Hematopoietic multipotent progenitor cell treated with erythropoietin and hydrocortisone succinate and interleukin-3 and kit ligand, for 15 days (in vitro differentiated cells): ENCODE measurements at regions not wholly inside any gene's neighbourhood (a gene's known extent, or its start where the extent isn't known, plus 50 kb on each side); places are given as distances from the start of the nearest gene placed in this dataset.

Experiments used
- DNase-seq: peaks from one replicate; pipeline ENCODE4 v3.0.0-alpha.2; 2015; ENCODE audit warnings: low spot score

- DNase-seq: no peak
These were observed 697.0 kb downstream of the SORCS1 start for GRCh38 chr10:106467506-106467905.

DNA sequence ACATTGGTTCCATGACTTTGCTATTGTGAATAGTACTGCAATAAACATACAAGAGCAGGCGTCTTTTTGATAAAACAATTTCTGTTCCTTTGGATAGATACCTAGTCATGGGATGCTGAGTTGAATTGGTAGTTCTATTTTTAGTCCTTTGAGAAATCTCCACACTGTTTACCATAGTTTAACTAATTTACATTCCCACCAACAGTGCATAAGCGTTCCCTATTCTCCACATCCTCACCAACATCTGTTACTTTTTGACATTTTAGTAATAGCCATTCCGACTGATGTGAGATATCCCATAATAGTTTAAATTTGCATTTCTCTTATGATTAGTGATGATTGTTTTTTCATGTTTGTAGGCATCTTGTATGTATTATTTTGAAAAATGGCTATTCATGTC is 707.0 kb downstream of the SORCS1 start:
- DNase-seq: no peak

DNA sequence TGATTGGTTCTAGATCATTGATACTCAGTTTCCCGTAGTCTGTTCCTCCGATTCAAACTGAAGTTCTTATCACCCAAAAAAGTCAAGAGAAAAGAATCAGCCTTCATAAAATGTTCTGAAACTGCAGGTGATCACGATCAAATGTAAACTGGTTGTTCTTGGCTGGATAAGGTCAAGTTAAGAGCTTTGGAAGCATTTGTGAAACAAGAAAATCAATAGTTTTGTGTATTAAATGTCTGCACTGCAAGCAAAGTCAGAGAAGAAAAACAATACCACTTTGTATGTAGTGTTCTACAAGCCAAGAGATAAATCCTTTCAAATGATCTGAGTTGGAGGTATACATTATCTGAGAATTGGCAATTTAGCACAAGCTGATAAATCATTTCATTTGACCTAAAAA is 710.3 kb downstream of the SORCS1 start:
- no peak for DNase-seq

DNA sequence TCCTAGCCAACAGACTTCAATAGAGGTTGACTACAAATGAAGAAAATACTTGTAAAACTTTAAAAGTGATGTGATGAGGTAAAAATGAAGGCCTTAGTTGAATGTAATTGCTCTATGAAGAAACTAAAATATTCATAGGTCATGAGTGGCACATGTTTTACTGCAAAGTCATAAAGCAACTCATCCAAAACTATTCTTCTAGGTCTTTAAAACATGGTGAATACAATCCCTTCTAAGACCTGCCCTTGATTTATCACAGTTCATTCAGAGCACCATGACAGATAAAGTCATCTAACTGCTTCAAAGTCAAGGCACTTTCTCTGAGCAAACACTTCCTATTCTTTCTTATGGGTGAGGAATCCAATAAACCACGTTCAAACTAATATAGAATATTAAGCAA is 713.5 kb downstream of the SORCS1 start:
- DNase-seq: no peak

DNA sequence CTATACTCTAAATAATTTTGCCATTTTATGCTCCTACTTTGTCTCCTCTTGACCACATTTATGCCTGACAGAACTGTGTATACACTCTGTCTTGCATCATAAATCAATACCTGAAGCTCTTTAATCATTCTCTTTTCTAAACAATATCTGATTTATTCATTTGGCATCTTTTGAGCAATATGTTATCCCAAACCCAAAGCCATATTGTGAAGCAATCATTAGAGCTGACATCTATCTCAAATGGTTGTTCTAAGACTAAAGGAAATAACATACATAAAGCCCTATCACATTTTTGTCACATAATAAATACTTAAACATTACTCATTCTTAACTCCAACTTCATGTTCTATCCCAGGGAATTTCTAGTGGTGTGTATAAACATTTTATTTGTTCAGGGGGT is 717.6 kb downstream of the SORCS1 start:
- no peak for DNase-seq

GRCh38 chr10:106442223-106442622 is 722.3 kb downstream of the SORCS1 start:
- DNase-seq: no peak

- DNase-seq: no peak
These were observed 723.7 kb downstream of the SORCS1 start for GRCh38 chr10:106440767-106441166.

DNA sequence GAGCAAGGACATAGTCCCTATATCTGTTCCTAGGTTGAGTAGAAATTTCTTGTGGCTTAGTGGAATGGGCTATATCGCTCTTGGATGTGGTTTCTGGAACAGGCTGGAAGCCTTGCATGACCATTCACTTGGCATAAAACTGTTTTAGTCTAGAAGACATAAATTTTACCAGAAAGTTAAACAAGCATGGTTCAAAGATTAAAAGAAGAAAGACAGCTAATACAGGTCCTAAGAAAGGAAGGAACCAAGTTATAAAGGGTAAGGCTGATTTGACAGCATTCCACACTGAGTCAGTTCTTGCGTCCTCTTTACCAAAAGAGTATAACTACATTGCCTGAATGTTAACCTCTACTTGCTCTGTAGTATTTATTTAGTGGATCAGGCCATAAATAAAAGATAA is 724.2 kb downstream of the SORCS1 start:
- DNase-seq: no peak

GRCh38 chr10:106439366-106439765 is 725.1 kb downstream of the SORCS1 start:
- DNase-seq: no peak

DNA sequence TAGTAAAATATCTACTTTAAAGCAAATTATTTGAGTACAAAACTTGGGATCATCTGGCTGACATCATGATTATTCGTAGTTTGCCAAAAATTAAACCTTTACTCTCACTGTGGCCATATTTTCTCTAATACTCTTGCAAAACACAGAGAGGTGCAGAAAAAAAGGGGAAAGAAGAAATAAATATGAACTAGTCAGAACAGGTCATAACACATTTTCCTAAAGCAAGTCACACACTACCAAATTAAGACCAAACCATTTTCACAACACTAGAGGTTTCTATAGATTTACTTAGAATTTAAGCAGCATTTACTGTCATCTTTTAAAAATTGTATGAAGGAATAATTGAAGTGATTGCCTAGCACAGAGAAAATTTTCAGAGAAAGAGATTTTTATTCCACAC is 726.1 kb downstream of the SORCS1 start:
- DNase-seq: no peak

- DNase-seq: no peak
These were observed 728.3 kb downstream of the SORCS1 start for GRCh38 chr10:106436123-106436715.

- no peak for DNase-seq
These were observed 729.4 kb downstream of the SORCS1 start for GRCh38 chr10:106435081-106435480.

DNA sequence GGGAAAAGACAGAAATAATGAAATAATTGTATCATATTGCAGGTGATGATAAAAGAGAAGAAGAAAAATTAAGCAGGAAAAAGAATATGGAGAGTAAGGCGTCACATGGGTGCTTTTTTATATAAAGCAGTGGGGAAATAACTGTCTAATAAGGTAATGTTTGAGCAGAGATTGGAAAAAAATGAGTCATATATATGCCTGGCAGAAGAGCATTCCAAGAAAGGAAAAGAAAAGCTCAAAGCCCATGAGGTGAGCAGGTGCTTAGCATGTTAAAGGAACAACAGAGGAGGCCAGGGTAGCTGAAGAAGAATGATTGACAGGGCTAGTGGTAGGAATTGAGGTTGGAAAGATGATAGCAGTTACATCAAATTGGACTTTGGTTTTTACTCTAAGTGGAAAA is 739.5 kb downstream of the SORCS1 start:
- DNase-seq: no peak

DNA sequence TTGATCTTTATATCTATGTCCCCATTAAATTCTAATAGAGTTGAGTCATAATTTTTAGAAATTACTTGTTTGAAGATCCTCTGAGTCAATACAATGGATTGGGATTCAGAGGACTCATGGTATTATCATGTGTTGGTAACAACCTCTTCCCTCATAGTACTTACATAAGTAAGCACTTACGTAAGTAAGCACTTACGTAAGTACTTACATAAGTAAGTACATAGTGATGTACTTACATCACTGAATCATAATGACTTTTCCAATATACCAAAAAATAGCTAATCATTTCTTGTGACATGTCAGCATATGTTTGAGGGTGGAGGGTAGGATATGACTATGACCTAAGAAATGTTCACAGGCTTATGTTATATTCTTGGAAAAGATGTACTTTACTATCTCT is 740.5 kb downstream of the SORCS1 start:
- DNase-seq: no peak

DNA sequence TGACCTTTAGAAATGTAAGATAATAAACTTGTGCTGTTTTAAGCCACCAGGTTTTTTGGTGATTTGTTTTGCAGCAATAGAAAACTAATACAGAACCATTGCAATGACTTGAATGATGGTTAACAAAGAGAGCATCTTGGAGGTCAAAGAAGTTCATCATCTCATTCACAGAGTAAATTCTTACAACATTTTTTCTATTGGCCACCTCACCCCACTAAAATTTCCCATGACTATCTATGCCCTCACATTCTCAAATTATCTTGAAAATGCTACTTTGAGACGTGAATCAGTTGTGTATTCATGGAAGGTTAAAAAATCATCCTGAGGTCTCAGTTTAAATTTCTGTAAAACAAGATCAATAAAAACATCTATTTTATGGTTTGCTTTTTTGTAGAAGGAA is 754.2 kb downstream of the SORCS1 start:
- DNase-seq: no peak

DNA sequence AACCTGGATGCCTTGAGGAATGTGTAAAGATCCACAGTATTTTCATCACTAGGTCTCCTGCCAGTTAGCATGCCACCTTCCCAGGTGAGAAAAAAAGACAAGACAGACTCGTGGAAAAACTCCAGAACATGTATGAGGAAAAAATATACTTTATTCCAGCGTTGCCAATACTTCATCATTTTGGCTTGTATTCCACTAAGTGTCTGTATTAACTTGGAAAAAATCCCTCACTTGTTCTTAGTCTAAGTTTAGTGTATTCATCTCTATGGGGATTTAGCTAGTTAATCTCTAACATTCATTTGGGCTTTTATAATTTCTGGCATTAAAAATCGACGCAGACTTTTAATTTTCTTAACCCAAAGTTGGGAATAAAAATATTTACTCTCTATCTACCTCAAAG is 759.4 kb downstream of the SORCS1 start:
- DNase-seq: no peak

DNA sequence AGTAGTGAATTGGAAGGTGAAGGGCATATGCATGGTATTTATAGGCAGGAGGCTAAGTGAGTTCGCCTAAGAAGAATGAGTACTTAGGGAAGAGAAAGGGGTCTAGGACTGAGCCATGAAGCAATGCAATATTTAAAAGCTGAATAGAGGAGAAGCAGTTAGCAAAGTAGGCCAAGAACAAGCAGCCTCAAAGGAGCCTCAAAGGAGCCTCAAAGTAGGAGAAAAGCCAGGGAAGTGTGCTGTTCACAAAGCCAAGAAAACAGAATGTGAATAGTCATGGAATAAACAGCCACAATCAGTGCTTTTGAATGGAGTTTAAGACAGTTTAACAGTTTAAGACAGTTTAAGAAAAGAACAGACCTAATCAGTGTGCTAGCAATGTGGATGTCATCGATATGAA is 762.0 kb downstream of the SORCS1 start:
- DNase-seq: no peak

GRCh38 chr10:106401967-106402366 is 762.5 kb downstream of the SORCS1 start:
- no peak for DNase-seq

- no peak for DNase-seq
These were observed 763.3 kb downstream of the SORCS1 start for GRCh38 chr10:106401161-106401560.

- DNase-seq: no peak
These were observed 765.4 kb downstream of the SORCS1 start for GRCh38 chr10:106399112-106399511.

GRCh38 chr10:106396192-106396591 is 768.3 kb downstream of the SORCS1 start:
- DNase-seq: no peak

- DNase-seq: no peak
These were observed 769.3 kb downstream of the SORCS1 start for GRCh38 chr10:106395041-106395749.

DNA sequence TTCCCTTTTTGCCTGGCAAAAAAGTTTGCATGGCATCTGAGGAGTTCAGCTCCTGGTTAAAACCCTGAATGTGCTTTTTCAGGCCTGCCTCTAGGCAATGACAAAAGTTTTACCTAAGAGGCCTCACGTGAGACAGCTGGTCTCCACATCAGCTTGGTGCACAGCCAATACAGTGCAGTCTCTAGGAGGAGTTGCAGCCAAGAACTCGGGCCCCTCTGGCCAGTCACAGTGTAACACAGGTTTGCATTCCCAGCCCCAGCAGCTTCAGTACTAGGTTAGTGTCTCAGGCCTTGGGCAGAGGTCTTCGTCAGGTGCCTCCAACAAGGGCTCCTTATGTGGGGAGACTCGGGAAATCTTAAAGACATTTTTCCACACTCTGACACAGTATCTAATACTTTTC is 771.7 kb downstream of the SORCS1 start:
- no peak for DNase-seq

GRCh38 chr10:106387063-106387462 is 777.4 kb downstream of the SORCS1 start:
- no peak for DNase-seq
